Limb (tissue), 2 donors: ENCODE measurements at regions not wholly inside any gene's neighbourhood (a gene's known extent, or its start where the extent isn't known, plus 50 kb on each side); places are given as distances from the start of the nearest gene placed in this dataset.
A peak's percentile ranks its signal among the peaks of the same experiment; 100 is the strongest.

Experiments used
- DNase-seq, 2 donors: peaks; one replicate each; pipeline ENCODE4 v3.0.0-alpha.2; 2016; ENCODE audit errors: extremely low spot score in 2 of 2

- no peak for DNase-seq
Observed at GRCh38 chr1:50358962-50359361, 64.3 kb downstream of the DMRTA2 start.

DNA sequence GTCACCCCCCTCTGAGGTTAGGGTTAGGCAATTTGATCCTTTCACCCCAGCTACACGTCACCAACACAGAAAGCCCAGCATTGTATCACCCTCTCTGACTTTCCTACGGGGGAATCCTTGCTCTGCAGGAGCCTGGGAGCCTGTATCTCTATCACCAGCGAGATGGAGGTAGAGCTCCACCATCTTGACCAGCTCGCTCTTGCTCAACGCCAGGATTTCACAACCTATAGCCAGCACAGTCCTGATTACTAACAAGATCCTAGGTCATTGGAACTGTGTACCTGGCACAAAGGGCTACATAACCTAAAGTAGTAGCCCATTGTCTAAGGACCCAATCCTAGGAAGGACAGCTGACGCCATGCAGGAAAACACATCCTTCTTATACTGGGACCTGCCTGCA lies 66.1 kb downstream of the DMRTA2 start:
- no peak for DNase-seq

GRCh38 chr1:50354813-50355212 lies 68.4 kb downstream of the DMRTA2 start:
- DNase-seq: no peak

DNA sequence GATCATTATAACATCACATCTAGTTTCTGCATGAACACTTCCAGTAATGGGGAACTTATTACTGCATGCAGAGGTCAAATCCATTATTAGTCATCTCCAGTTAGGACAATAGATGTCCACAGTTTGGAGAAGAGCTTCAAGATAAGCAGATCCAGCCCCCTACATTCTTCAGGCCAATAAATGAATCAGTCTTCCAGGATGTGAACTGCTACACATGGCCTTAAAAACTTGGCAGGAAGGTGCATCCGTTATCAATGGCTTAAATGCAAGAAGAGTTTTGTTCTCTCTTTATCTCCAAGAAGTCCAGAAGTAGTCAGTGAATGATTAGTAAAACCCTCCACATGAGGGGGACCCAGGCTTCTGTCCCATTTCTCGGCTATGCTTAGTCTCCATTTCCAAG lies 70.8 kb downstream of the DMRTA2 start:
- no peak for DNase-seq

GRCh38 chr1:50350868-50351267 lies 72.4 kb downstream of the DMRTA2 start:
- DNase-seq: no peak

DNA sequence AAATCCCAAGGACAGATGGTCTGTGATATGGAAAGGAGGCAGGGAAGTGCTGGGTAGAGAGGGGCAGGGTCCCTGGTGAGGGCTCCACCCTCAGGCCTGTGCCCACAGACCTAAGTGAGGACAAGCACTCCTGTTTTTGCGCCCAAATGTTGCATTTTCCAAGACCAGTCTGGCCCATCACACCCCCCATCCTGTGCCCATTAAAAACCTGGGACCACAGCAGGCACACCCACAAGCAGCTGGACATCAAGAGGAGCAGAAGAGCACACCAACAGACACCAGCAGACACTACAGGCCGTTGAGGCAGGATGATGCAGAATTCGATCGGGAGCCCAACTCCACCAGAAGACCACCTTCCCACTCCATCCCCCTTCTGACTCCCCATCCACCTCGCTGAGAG lies 72.8 kb downstream of the DMRTA2 start:
- DNase-seq: no peak

DNA sequence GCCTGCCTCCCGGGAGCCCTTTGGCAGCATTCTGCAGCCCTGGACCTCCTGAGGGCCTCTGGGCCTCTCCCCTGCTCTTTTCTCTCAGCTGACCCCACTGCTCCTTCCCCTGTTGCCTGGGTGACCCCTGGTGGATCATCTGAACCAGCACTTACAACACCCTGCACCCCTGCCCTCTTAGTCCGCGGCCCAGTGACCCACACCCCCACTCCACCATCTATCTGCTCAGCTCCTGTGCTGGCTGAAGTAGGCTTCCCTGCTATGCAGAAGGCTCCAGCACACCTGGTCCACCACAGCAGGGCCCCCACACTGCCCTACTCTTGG lies 74.0 kb downstream of the DMRTA2 start:
- no peak for DNase-seq

GRCh38 chr1:50348449-50349241 lies 74.6 kb downstream of the DMRTA2 start:
- DNase-seq: peak; percentile 68 to 70

DNA sequence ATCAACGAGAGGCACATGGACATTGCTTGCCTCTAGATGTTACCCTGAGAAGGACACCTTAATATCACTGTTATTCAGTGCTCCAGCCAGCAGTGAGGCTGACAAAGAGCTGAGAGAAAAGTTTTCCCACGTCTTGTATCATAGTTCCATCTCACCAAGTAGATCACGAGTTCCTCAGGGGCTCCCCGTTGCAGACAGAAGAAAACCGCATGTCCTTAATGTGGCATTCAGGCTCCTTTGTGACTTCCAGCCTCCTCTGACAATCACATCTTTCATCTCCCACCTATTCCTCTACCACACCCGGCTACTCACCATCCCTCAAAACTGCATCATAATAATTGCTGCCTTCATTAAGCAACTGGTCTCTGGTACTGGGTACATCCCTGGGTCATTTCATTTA lies 75.3 kb downstream of the DMRTA2 start:
- no peak for DNase-seq

GRCh38 chr1:50346621-50347020 lies 76.6 kb downstream of the DMRTA2 start:
- no peak for DNase-seq

- DNase-seq: no peak
Observed at GRCh38 chr1:50343323-50343722, 79.9 kb downstream of the DMRTA2 start.

GRCh38 chr1:50342525-50342924 lies 80.7 kb downstream of the DMRTA2 start:
- no peak for DNase-seq

- DNase-seq: no peak
Observed at GRCh38 chr1:50335036-50335435, 88.2 kb downstream of the DMRTA2 start.

DNA sequence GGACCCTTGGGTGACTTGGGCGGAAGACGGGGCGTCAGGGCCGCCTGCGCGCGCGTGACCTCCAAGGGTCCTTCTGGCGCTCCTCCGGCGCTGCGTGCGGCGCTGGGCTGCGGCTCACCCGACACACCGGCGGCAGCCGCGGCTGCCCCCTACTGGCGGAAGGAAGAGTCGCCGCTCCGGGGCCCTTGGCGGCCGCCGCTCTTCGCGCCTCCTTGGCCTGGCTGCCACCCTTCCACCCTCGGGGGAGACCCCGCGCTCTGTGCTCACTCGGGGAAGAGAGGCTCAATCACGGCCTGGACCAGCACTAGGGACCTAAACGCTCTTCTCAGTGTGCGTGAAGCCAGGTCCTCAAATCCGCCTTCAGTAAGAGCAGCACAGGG lies 89.7 kb downstream of the DMRTA2 start:
- peak; percentile 15 to 79 for DNase-seq

DNA sequence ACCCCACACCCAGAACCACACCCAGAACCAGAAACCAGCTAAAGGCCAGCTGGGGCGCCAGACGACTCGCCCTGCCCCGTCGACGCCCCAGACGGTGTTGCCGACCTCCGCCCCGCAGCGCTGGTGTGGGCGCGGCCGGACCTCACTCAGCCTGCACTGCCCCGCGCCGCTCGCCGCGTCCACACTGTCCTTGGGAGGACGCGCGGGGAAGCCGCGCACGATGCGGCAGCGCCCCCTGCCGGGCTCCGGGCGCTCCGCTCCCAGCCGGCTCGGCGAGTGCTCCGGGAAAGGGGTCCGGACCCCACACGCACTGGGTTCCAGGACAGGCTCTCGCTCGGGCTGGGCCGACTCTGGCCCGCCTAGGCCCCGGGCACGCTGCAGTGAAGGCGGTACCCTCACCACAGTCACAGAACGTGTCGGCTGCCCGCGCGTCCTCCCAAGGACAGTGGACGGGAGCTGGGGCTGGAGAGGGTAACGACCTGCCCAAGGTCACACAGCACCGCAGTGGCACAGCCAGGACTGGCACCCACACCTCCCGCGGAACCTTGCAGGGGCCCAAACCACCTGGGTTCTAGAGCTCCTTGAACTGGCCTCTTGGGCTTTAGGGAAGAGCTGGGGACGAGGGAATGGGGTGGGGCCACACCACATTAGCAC lies 90.2 kb downstream of the DMRTA2 start:
- DNase-seq: peak; percentile 47 to 85

GRCh38 chr1:50329332-50329932 lies 93.8 kb downstream of the DMRTA2 start:
- no peak for DNase-seq

GRCh38 chr1:50328552-50328951 lies 94.7 kb downstream of the DMRTA2 start:
- DNase-seq: no peak

GRCh38 chr1:50326026-50326425 lies 97.2 kb downstream of the DMRTA2 start:
- DNase-seq: no peak

DNA sequence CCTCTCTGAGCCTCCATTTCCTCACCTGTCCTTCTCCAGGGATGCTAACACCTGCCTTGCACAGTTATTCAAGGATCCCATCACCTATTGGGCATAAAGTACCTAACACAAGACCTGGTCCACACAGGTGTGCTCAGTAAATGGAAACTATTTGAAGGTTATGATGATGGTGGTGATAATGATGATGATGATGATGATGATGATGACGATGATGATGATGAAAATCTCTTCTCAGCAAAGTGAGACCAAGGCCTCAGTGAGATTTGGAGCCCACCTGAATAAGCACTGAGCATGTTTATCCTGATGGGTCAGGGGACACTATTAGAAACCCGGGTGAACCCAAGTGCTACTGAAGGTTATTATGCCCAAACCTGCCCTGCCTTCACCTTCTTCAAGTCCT lies 100.7 kb downstream of the DMRTA2 start:
- no peak for DNase-seq

- no peak for DNase-seq
Observed at GRCh38 chr1:50318428-50318827, 104.8 kb downstream of the DMRTA2 start.

DNA sequence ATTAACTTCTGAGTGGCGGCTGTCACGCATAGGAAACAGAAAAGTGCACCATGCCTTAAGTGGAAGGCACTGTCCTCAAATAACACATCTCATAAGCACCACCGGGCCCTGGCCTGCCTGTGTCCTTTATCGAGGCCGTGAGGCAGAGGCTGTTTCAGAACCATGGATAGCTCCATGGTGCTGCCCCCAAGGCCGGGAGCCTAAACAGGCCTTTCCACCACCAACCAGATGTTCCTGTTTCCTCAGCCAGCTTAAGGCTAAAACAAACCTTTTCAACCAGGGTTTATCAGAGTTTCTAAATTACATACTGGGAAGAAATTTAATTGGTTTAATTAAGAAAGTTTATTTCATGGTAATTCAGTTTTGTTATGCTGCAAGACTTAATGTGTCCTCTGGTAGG lies 114.4 kb downstream of the DMRTA2 start:
- DNase-seq: peak; percentile 66 to 70

DNA sequence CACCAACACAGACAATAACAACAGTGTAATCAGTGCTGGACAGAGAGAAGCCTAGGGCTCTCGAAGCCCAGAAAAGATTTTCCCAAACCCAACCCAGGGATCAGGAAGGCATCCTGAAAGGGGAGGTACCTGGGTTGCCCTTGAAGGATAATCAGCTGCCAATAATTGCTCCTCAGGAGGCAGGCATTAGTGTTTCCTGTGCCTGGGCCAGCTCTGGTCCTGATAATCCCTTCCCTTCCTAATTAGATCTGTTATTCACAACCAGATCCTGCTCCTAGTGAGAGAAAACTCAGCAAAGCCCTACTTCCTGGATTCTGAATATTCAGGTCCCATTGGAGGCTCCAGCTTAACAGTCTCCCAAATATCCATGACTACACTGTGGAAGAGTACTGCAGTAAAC lies 117.4 kb downstream of the DMRTA2 start:
- no peak for DNase-seq

- no peak for DNase-seq
Observed at GRCh38 chr1:50300297-50300696, 122.9 kb downstream of the DMRTA2 start.
